ENCODE measurements at regions not wholly inside any gene's neighbourhood (a gene's known extent, or its start where the extent isn't known, plus 50 kb on each side); places are given as distances from the start of the nearest gene placed in this dataset.

DNA sequence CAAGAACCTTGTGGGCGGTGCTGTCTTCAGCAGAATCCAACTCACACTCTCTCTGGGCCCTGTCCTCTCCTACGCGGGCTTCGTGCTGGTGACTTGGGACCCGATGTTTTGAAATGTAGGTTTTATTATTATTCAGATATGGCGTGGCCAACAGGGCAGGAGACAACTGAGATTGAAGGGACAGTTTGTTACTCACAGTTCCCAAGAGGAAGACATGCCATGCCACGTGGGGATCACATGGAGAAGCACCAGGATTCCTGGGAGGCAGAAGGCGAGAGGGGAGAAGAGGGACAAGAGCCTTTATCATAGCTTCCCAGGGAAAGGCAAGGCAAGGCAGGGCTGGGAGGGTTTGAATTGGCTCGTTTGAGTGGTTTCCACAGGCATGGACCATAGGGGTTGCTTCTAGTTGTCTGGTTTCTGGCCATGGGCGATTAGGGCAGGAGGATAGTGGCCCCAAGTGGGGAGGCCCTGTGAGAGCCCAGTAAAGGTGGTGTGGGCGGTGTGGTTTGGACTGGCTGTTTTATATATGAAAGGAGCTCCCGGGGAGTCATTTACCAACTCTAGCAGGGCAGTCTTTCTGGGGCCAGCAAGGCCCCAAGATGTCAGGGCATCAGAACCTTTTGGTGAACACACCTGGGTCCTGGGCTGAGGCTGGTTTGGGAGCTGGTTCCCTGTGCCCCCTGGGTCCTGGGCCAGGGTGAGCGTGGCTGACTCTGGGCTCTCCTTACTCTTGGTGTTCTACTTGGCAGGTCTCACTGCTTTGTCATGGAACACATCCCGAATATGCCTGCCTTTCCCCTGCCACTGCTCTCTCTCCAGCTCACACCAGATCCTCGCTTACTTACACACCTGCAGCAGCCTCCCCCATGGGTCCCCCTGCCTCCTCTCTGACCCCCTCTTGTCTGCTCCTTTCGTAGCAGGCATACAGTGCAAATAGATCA, 94.0 kb upstream of the ZNF536 start:
- Histone ChIP-seq H3K4me1 (ENCODE audit: insufficient read depth, poor library complexity, severe bottlenecking) (no peaks in the 10 kb centered on the region), H3K9me3 (ENCODE audit: severe bottlenecking) (no peaks in the 10 kb centered on the region), H3K27ac (ENCODE audit: poor library complexity, severe bottlenecking) (no peak overlapping the region), H3K36me3 (ENCODE audit: low read depth) (no peaks in the 10 kb centered on the region), H3K27me3 (ENCODE audit: insufficient read depth, poor library complexity, severe bottlenecking) (peaks cover 13% of the 10 kb centered on the region), H3K4me3 (ENCODE audit: severe bottlenecking) (no peak overlapping the region)
- TF ChIP-seq, protein P1, sequence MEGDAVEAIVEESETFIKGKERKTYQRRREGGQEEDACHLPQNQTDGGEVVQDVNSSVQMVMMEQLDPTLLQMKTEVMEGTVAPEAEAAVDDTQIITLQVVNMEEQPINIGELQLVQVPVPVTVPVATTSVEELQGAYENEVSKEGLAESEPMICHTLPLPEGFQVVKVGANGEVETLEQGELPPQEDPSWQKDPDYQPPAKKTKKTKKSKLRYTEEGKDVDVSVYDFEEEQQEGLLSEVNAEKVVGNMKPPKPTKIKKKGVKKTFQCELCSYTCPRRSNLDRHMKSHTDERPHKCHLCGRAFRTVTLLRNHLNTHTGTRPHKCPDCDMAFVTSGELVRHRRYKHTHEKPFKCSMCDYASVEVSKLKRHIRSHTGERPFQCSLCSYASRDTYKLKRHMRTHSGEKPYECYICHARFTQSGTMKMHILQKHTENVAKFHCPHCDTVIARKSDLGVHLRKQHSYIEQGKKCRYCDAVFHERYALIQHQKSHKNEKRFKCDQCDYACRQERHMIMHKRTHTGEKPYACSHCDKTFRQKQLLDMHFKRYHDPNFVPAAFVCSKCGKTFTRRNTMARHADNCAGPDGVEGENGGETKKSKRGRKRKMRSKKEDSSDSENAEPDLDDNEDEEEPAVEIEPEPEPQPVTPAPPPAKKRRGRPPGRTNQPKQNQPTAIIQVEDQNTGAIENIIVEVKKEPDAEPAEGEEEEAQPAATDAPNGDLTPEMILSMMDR (IDR thresholded peaks at IDR 0.05; ENCODE audit: poor library complexity, severe bottlenecking): no peak
- no peak for DNase-seq (ENCODE audit: low spot score)
- no peak for ATAC-seq (ENCODE audit: low read depth)

DNA sequence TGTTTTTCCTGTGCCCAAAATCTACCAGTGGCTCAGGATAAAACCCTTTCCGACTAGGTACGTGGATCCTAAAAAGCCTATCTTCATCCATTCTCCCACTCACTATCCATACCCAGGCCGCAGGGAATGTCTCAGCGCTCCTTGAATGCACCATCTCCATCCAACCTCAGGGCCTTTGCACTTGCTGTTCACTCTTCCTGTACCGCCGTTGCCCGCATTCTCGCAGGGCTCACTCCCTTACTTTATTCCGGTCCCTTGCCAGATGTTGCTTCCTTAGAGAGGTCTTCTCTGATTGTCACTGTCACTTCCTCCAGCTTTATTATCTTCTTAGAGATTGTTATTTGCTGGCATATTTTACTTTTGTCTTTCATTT, 93.3 kb upstream of the ZNF536 start:
- TF ChIP-seq, protein P1 (IDR thresholded peaks at IDR 0.05; ENCODE audit: poor library complexity, severe bottlenecking): no peak
- H3K27me3 ChIP-seq (ENCODE audit: insufficient read depth, poor library complexity, severe bottlenecking): peaks cover 13% of the 10 kb centered on the region
- ATAC-seq (ENCODE audit: low read depth) (no peak), DNase-seq (ENCODE audit: low spot score) (no peak)
- no peaks in the 10 kb centered on the region for H3K4me1 ChIP-seq (ENCODE audit: insufficient read depth, poor library complexity, severe bottlenecking)
- no peaks in the 10 kb centered on the region for H3K36me3 ChIP-seq (ENCODE audit: low read depth)
- no peak overlapping the region for H3K27ac ChIP-seq (ENCODE audit: poor library complexity, severe bottlenecking)
- H3K4me3 ChIP-seq (ENCODE audit: severe bottlenecking): no peak overlapping the region
- no peaks in the 10 kb centered on the region for H3K9me3 ChIP-seq (ENCODE audit: severe bottlenecking)

DNA sequence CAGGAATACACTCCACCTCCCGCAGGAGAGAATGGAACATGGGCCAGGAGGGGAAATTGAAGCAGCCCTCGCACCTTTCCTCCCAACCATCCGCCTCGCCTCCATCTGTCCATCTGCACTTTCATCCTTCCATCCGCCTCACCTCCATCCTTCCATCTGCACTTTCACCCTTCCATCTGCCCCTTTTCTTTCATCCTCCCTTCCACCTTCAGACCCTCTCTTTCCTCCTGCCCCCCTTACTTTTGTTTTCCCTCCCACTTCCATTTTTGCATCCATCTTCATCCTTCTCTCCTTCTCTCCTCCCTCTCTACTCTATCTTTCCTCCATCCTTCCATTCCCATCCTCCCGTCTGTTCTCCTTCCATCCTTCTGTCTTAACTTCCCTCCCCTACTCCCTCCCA, 92.2 kb upstream of the ZNF536 start:
- H3K36me3 ChIP-seq (ENCODE audit: low read depth): no peaks in the 10 kb centered on the region
- H3K9me3 ChIP-seq (ENCODE audit: severe bottlenecking): no peaks in the 10 kb centered on the region
- H3K4me3 ChIP-seq (ENCODE audit: severe bottlenecking): no peak overlapping the region
- DNase-seq (ENCODE audit: low spot score) (no peak), ATAC-seq (ENCODE audit: low read depth) (no peak)
- TF ChIP-seq, protein P1 (IDR thresholded peaks at IDR 0.05; ENCODE audit: poor library complexity, severe bottlenecking): no peak
- no peak overlapping the region for H3K27ac ChIP-seq (ENCODE audit: poor library complexity, severe bottlenecking)
- H3K27me3 ChIP-seq (ENCODE audit: insufficient read depth, poor library complexity, severe bottlenecking): peaks cover 13% of the 10 kb centered on the region
- H3K4me1 ChIP-seq (ENCODE audit: insufficient read depth, poor library complexity, severe bottlenecking): no peaks in the 10 kb centered on the region

DNA sequence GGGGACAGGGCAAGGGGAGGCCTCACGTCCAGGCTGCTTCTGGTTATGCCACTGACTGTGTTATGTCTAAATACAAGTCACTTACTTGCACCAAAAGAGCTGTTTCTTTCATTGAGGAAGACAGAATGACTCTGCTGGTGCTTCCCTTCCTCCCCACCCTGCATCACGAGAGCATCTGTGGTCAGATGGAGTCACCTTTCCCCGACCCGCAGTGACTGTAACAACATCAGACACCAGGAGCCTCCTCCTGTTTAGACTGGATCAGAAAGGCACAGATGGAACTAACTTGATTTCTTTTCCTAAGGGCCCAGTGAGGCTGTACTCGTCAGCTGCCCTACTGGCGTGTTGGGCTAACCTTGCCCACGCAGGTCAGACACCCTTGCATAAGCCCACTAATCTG, 90.3 kb upstream of the ZNF536 start:
- TF ChIP-seq, protein P1 (IDR thresholded peaks at IDR 0.05; ENCODE audit: poor library complexity, severe bottlenecking): no peak
- DNase-seq (ENCODE audit: low spot score) (no peak), ATAC-seq (ENCODE audit: low read depth) (no peak)
- Histone ChIP-seq H3K9me3 (ENCODE audit: severe bottlenecking) (no peaks in the 10 kb centered on the region), H3K4me3 (ENCODE audit: severe bottlenecking) (no peak overlapping the region), H3K27ac (ENCODE audit: poor library complexity, severe bottlenecking) (no peak overlapping the region), H3K36me3 (ENCODE audit: low read depth) (no peaks in the 10 kb centered on the region), H3K27me3 (ENCODE audit: insufficient read depth, poor library complexity, severe bottlenecking) (peaks cover 6% of the 10 kb centered on the region), H3K4me1 (ENCODE audit: insufficient read depth, poor library complexity, severe bottlenecking) (no peaks in the 10 kb centered on the region)

DNA sequence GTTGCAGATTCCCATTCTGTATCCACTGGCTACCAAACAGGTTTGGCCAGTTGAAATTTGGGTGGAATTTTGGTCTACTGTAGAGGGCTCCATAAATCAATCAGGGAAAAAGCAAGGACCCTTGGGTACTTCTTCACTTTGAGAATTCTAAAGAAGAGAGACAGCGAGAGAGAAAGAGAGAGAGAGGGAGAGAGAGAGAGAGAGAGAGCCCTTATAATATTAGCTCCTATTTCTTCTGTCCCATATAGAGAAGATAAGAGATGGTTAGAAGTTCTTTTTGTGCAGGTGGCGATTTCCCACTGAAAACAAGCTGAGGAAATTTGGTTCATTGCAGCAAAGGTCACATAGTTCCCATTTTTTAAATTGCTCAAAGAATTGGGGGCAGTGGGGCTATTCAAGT, 88.6 kb upstream of the ZNF536 start:
- TF ChIP-seq, protein P1 (IDR thresholded peaks at IDR 0.05; ENCODE audit: poor library complexity, severe bottlenecking): no peak
- Histone ChIP-seq H3K36me3 (ENCODE audit: low read depth) (no peaks in the 10 kb centered on the region), H3K27ac (ENCODE audit: poor library complexity, severe bottlenecking) (no peak overlapping the region), H3K27me3 (ENCODE audit: insufficient read depth, poor library complexity, severe bottlenecking) (no peaks in the 10 kb centered on the region), H3K9me3 (ENCODE audit: severe bottlenecking) (no peaks in the 10 kb centered on the region), H3K4me3 (ENCODE audit: severe bottlenecking) (no peak overlapping the region), H3K4me1 (ENCODE audit: insufficient read depth, poor library complexity, severe bottlenecking) (no peaks in the 10 kb centered on the region)
- no peak for ATAC-seq (ENCODE audit: low read depth)
- DNase-seq (ENCODE audit: low spot score): no peak

All from RWPE2 (cell line).